ENCODE measurements at regions not wholly inside any gene's neighbourhood (a gene's known extent, or its start where the extent isn't known, plus 50 kb on each side); places are given as distances from the start of the nearest gene placed in this dataset.
"Not testable (repeated sequence)": the region's sequence is repeated elsewhere in the genome, so short reads cannot be mapped to it uniquely, and the experiment has no call there.

DNA sequence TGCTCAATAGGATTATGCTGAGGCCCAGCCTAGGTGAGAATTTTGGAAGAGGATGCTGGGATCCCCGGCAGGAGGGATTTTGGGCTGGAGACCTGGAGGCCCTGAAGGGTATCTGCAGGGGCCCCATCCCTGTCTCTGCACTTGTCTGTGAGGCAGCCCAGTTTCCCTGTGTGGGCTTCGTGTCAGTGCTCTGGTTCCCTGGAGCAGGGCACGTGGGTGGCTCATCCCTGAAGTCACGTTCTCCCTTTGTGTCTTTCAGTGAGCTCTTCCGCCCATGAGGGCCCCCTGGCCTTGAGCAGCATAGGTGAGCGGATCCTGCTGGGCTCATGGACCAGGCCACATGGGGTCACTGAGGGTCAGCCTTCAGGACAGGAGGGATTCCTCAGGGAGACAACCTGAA is 217.9 kb downstream of the SNRPN start:
- WGBS, 2 experiments (ENCODE audit: low coverage in 1 of 2, low lambda C conversion rate in 2 of 2, missing lambda C conversion rate in 2 of 2) = 37 to 40% methylated on average over 6 of the region's 6 CpGs
- Histone ChIP-seq H2AFZ (no peak overlapping the region), H3K9me3 (ENCODE audit: low read depth) (no peaks in the 10 kb centered on the region), H3K9me2 (ENCODE audit: insufficient read depth) (no peaks in the 10 kb centered on the region), H3K27ac (no peak overlapping the region), H3K79me2 (ENCODE audit: insufficient read depth) (no peaks in the 10 kb centered on the region), H3F3A (ENCODE audit: insufficient read depth) (no peaks in the 10 kb centered on the region), H4K20me1 (ENCODE audit: insufficient read depth) (no peaks in the 10 kb centered on the region), H3K27me3 (replicated peaks; ENCODE audit: insufficient read depth) (no peaks in the 10 kb centered on the region), H3K4me2 (ENCODE audit: unreplicated experiment) (no peak overlapping the region), H3K4me1 (ENCODE audit: insufficient read depth) (no peaks in the 10 kb centered on the region), H3K36me3 (ENCODE audit: low read depth) (no peaks in the 10 kb centered on the region), H3K4me3 (no peak overlapping the region), H3K9ac (no peak overlapping the region)
- DNase-seq = no peak
- no peak for TF ChIP-seq EZH2phosphoT487 (IDR thresholded peaks at IDR 0.05; ENCODE audit: insufficient read depth, low read depth)
- TF ChIP-seq EZH2 (IDR thresholded peaks at IDR 0.05; ENCODE audit: insufficient read depth, poor library complexity, severe bottlenecking) = no peak
- in situ Hi-C loops (cut with MboI) = no loop called here

GRCh38 chr15:25173241-25174028 is 218.6 kb downstream of the SNRPN start:
- Histone ChIP-seq H3K27me3 (replicated peaks; ENCODE audit: insufficient read depth) (no peaks in the 10 kb centered on the region), H2AFZ (no peak overlapping the region), H3K9me3 (ENCODE audit: low read depth) (no peaks in the 10 kb centered on the region), H3K27ac (no peak overlapping the region), H3K4me2 (ENCODE audit: unreplicated experiment) (no peak overlapping the region), H4K20me1 (ENCODE audit: insufficient read depth) (no peaks in the 10 kb centered on the region), H3K79me2 (ENCODE audit: insufficient read depth) (no peaks in the 10 kb centered on the region), H3K36me3 (ENCODE audit: low read depth) (no peaks in the 10 kb centered on the region), H3K4me3 (no peak overlapping the region), H3K4me1 (ENCODE audit: insufficient read depth) (no peaks in the 10 kb centered on the region), H3K9ac (no peak overlapping the region), H3K9me2 (ENCODE audit: insufficient read depth) (no peaks in the 10 kb centered on the region), H3F3A (ENCODE audit: insufficient read depth) (no peaks in the 10 kb centered on the region)
- DNase-seq = no peak
- in situ Hi-C loops (cut with MboI) = no loop called here
- WGBS, 2 experiments (ENCODE audit: low coverage in 1 of 2, low lambda C conversion rate in 2 of 2, missing lambda C conversion rate in 2 of 2) = 36% methylated on average over 13 of the region's 13 CpGs
- no peak for TF ChIP-seq EZH2phosphoT487 (IDR thresholded peaks at IDR 0.05; ENCODE audit: insufficient read depth, low read depth)
- TF ChIP-seq EZH2 (IDR thresholded peaks at IDR 0.05; ENCODE audit: insufficient read depth, poor library complexity, severe bottlenecking) = no peak

DNA sequence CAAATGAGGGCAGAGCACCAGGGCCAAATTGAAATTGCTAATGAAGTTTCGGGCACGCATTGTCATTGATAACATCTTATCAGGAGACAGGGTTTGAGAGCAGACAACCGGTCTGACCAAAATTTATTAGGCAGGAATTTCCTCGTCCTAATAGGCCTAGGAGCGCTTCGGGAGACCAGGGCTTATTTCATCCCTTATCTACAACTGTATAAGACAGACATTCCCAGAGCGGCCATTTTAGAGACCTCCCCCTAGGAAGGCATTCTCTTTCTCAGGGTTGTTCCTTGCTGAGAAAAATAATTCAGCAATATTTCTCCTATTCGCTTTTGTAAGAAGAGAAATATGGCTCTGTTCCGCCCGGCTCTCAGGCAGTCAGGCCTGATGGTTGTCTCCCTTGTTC is 219.4 kb downstream of the SNRPN start:
- H3K9me2 ChIP-seq (ENCODE audit: insufficient read depth); H4K20me1 ChIP-seq (ENCODE audit: insufficient read depth); H2AFZ ChIP-seq; H3K4me3 ChIP-seq; H3K36me3 ChIP-seq (ENCODE audit: low read depth); H3K9ac ChIP-seq; H3K79me2 ChIP-seq (ENCODE audit: insufficient read depth); in situ Hi-C loops (cut with MboI); H3K4me2 ChIP-seq (ENCODE audit: unreplicated experiment); DNase-seq; H3F3A ChIP-seq (ENCODE audit: insufficient read depth); H3K27me3 ChIP-seq (replicated peaks; ENCODE audit: insufficient read depth); H3K9me3 ChIP-seq (ENCODE audit: low read depth); H3K27ac ChIP-seq; H3K4me1 ChIP-seq (ENCODE audit: insufficient read depth): not testable (repeated sequence)
- WGBS, 2 experiments (ENCODE audit: low coverage in 1 of 2, low lambda C conversion rate in 2 of 2, missing lambda C conversion rate in 2 of 2) = 51 to 63% methylated on average over 10 of the region's 10 CpGs

GRCh38 chr15:25175033-25175788 is 220.4 kb downstream of the SNRPN start:
- DNase-seq = no peak
- H3K79me2 ChIP-seq (ENCODE audit: insufficient read depth) = no peaks in the 10 kb centered on the region
- H3K36me3 ChIP-seq (ENCODE audit: low read depth) = no peaks in the 10 kb centered on the region
- no peak overlapping the region for H2AFZ ChIP-seq
- TF ChIP-seq EZH2phosphoT487 (IDR thresholded peaks at IDR 0.05; ENCODE audit: insufficient read depth, low read depth) = no peak
- TF ChIP-seq EZH2 (IDR thresholded peaks at IDR 0.05; ENCODE audit: insufficient read depth, poor library complexity, severe bottlenecking) = no peak
- no peak overlapping the region for H3K4me2 ChIP-seq (ENCODE audit: unreplicated experiment)
- no peak overlapping the region for H3K4me3 ChIP-seq
- no peaks in the 10 kb centered on the region for H4K20me1 ChIP-seq (ENCODE audit: insufficient read depth)
- 48 to 58% methylated on average over 8 of the region's 8 CpGs for WGBS, 2 experiments (ENCODE audit: low coverage in 1 of 2, low lambda C conversion rate in 2 of 2, missing lambda C conversion rate in 2 of 2)
- H3K9me3 ChIP-seq (ENCODE audit: low read depth) = no peaks in the 10 kb centered on the region
- no peak overlapping the region for H3K27ac ChIP-seq
- H3K4me1 ChIP-seq (ENCODE audit: insufficient read depth) = no peaks in the 10 kb centered on the region
- H3K9me2 ChIP-seq (ENCODE audit: insufficient read depth) = no peaks in the 10 kb centered on the region
- H3F3A ChIP-seq (ENCODE audit: insufficient read depth) = no peaks in the 10 kb centered on the region
- in situ Hi-C loops (cut with MboI) = no loop called here
- no peaks in the 10 kb centered on the region for H3K27me3 ChIP-seq (replicated peaks; ENCODE audit: insufficient read depth)
- no peak overlapping the region for H3K9ac ChIP-seq
